ENCODE measurements at regions not wholly inside any gene's neighbourhood (a gene's known extent, or its start where the extent isn't known, plus 50 kb on each side); places are given as distances from the start of the nearest gene placed in this dataset.

- TF ChIP-seq POLR2A (IDR thresholded peaks at IDR 0.05) = no peak
- TF ChIP-seq, protein P1, sequence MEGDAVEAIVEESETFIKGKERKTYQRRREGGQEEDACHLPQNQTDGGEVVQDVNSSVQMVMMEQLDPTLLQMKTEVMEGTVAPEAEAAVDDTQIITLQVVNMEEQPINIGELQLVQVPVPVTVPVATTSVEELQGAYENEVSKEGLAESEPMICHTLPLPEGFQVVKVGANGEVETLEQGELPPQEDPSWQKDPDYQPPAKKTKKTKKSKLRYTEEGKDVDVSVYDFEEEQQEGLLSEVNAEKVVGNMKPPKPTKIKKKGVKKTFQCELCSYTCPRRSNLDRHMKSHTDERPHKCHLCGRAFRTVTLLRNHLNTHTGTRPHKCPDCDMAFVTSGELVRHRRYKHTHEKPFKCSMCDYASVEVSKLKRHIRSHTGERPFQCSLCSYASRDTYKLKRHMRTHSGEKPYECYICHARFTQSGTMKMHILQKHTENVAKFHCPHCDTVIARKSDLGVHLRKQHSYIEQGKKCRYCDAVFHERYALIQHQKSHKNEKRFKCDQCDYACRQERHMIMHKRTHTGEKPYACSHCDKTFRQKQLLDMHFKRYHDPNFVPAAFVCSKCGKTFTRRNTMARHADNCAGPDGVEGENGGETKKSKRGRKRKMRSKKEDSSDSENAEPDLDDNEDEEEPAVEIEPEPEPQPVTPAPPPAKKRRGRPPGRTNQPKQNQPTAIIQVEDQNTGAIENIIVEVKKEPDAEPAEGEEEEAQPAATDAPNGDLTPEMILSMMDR (IDR thresholded peaks at IDR 0.05) = no peak
Measured at GRCh38 chr6:101286146-101286545, 107.4 kb upstream of the GRIK2 start.
